ENCODE measurements at regions not wholly inside any gene's neighbourhood (a gene's known extent, or its start where the extent isn't known, plus 50 kb on each side); places are given as distances from the start of the nearest gene placed in this dataset.

GRCh38 chr6:97778290-97779038, 495.4 kb upstream of the MMS22L start:
- POLR2A ChIA-PET = no interaction called here
- no TSS peak for BruUV-seq (replicated peaks)

More at GRCh38 chr6:97778290-97779038, 495.4 kb upstream of the MMS22L start:
- H3K9me2 ChIP-seq (ENCODE audit: insufficient read depth) = no peaks in the 10 kb centered on the region
- H3K4me1 ChIP-seq (ENCODE audit: control insufficient read depth in 1 of 2, insufficient read depth in 2 of 2, low read length in 2 of 2) = no peaks in the 10 kb centered on the region
- ChIA-PET CTCF (no interaction called here), RAD21 (ENCODE audit: low non-redundant PET in 1 of 2, low total read pairs in 2 of 2, uncharacterized antibody in 2 of 2, unreplicated experiment in 2 of 2) (no interaction called here)
- ATAC-seq (no peak), DNase-seq (ENCODE audit: low read depth, low spot score) (no peak)
- no peaks in the 10 kb centered on the region for H3K36me3 ChIP-seq (ENCODE audit: control insufficient read depth in 1 of 2, insufficient read depth in 2 of 2, low read length in 2 of 2)
- no peak overlapping the region for H3K4me3 ChIP-seq (replicated peaks in 1 of 2; ENCODE audit: low read depth in 1 of 2, low read length in 2 of 2)
- no peaks in the 10 kb centered on the region for H3K79me2 ChIP-seq (ENCODE audit: insufficient read depth, low read length)
- TF ChIP-seq CTCF (IDR thresholded peaks at IDR 0.05 in 2 of 3, conservative IDR thresholded peaks at IDR 0.05 in 1 of 3; ENCODE audit: borderline replicate concordance in 1 of 3, insufficient read depth in 1 of 3, low read depth in 2 of 3, low read length in 2 of 3) (no peak), SRF (IDR thresholded peaks at IDR 0.05; ENCODE audit: low read depth) (no peak), RAD21 (IDR thresholded peaks at IDR 0.05; ENCODE audit: low read depth) (no peak), JUND (IDR thresholded peaks at IDR 0.05) (no peak), POLR2AphosphoS5 (IDR thresholded peaks at IDR 0.05; ENCODE audit: low read depth, low read length) (no peak), FOSL1 (IDR thresholded peaks at IDR 0.05; ENCODE audit: low read depth) (no peak), ATF3 (IDR thresholded peaks at IDR 0.05) (no peak), SP1 (IDR thresholded peaks at IDR 0.05; ENCODE audit: low read depth) (no peak), EGR1 (IDR thresholded peaks at IDR 0.05; ENCODE audit: low read depth) (no peak), ELF1 (IDR thresholded peaks at IDR 0.05; ENCODE audit: borderline replicate concordance, low read depth) (no peak), MAX (IDR thresholded peaks at IDR 0.05) (no peak), ZBTB33 (IDR thresholded peaks at IDR 0.05; ENCODE audit: extremely low read depth, insufficient replicate concordance, low read length) (no peak), EZH2 (IDR thresholded peaks at IDR 0.05) (no peak), TCF7L2 (IDR thresholded peaks at IDR 0.05; ENCODE audit: borderline replicate concordance, extremely low read depth, insufficient read depth, insufficient read length) (no peak), ZNF274 (IDR thresholded peaks at IDR 0.05; ENCODE audit: low read depth, low read length) (no peak), CBX3 (IDR thresholded peaks at IDR 0.05; ENCODE audit: low read depth) (no peak), YY1 (IDR thresholded peaks at IDR 0.05; ENCODE audit: extremely low read depth, insufficient replicate concordance, low read depth, low read length) (no peak), POLR2A (IDR thresholded peaks at IDR 0.05; ENCODE audit: borderline replicate concordance, extremely low read depth, insufficient read depth, insufficient read length) (no peak), SIN3A (IDR thresholded peaks at IDR 0.05; ENCODE audit: low read depth) (no peak), CEBPB (IDR thresholded peaks at IDR 0.05; ENCODE audit: low read depth) (no peak)
- no peak overlapping the region for H3K4me2 ChIP-seq (ENCODE audit: low read length)
- peaks cover 12% of the 10 kb centered on the region for H3K27me3 ChIP-seq (ENCODE audit: insufficient read depth, low read length)
- H3K9me3 ChIP-seq (ENCODE audit: control insufficient read depth in 1 of 2, insufficient read depth in 1 of 2, low read depth in 1 of 2, low read length in 2 of 2) = no peaks in the 10 kb centered on the region
- H4K20me1 ChIP-seq (ENCODE audit: insufficient read depth) = no peaks in the 10 kb centered on the region; the same call in 1 of the 2 replicates
- H3K9ac ChIP-seq (ENCODE audit: low read length) = no peak overlapping the region
- intact Hi-C loops (cut with micrococcal nuclease) = no loop called here
- no peak overlapping the region for H3K27ac ChIP-seq (ENCODE audit: low read depth, low read length)
- no peak overlapping the region for H2AFZ ChIP-seq (ENCODE audit: low read depth, low read length, poor library complexity, severe bottlenecking)

Measured in HCT116 (cell line).